Ishikawa (cell line): ENCODE measurements at regions not wholly inside any gene's neighbourhood (a gene's known extent, or its start where the extent isn't known, plus 50 kb on each side); places are given as distances from the start of the nearest gene placed in this dataset.

Experiments
- CEBPB ChIP-seq: IDR thresholded peaks from 2 replicates; pipeline ENCODE4 v1.6.1; 2012
- CREB1 ChIP-seq: IDR thresholded peaks from 2 replicates; pipeline ENCODE4 v1.6.1; 2012; ENCODE audit warnings: low read depth
- EGR1 ChIP-seq: IDR thresholded peaks from 2 replicates; pipeline ENCODE4 v1.6.1; 2012
- EP300 ChIP-seq: IDR thresholded peaks from 2 replicates; pipeline ENCODE4 v1.6.1; 2012; ENCODE audit warnings: borderline replicate concordance
- FOXM1 ChIP-seq: IDR thresholded peaks from 2 replicates; pipeline ENCODE4 v1.6.1; 2012; ENCODE audit warnings: low read depth, borderline replicate concordance
- MAX ChIP-seq: IDR thresholded peaks from 2 replicates; pipeline ENCODE4 v1.6.1; 2012
- NFIC ChIP-seq: IDR thresholded peaks from 2 replicates; pipeline ENCODE4 v1.6.1; 2012
- RAD21 ChIP-seq: IDR thresholded peaks from 2 replicates; pipeline ENCODE4 v1.6.1; 2012; ENCODE audit warnings: low read depth
- REST ChIP-seq: IDR thresholded peaks from 2 replicates; pipeline ENCODE4 v1.6.1; 2012; ENCODE audit warnings: low read depth, mild to moderate bottlenecking
- TAF1 ChIP-seq: IDR thresholded peaks from 2 replicates; pipeline ENCODE4 v1.6.1; 2012; ENCODE audit warnings: low read depth, mild to moderate bottlenecking
- TCF12 ChIP-seq: IDR thresholded peaks from 2 replicates; pipeline ENCODE4 v1.6.1; 2012; ENCODE audit warnings: low read depth
- USF1 ChIP-seq: IDR thresholded peaks from 2 replicates; pipeline ENCODE4 v1.6.1; 2012
- YY1 ChIP-seq: IDR thresholded peaks from 2 replicates; pipeline ENCODE4 v1.6.1; 2012; ENCODE audit warnings: low read depth
- ZBTB7A ChIP-seq: IDR thresholded peaks from 2 replicates; pipeline ENCODE4 v1.6.1; 2012; ENCODE audit warnings: low read depth

- TF ChIP-seq MAX (no peak), REST (no peak), RAD21 (no peak), TCF12 (no peak), USF1 (no peak), ZBTB7A (no peak), TAF1 (no peak), EP300 (no peak), FOXM1 (no peak), CREB1 (no peak), CEBPB (no peak), NFIC (no peak), EGR1 (no peak), YY1 (no peak)
Measured at GRCh38 chr1:94634977-94635416, 93.4 kb upstream of the F3 start.
